GM18505 (cell line): ENCODE measurements at regions not wholly inside any gene's neighbourhood (a gene's known extent, or its start where the extent isn't known, plus 50 kb on each side); places are given as distances from the start of the nearest gene placed in this dataset.
"Not testable (repeated sequence)": the region's sequence is repeated elsewhere in the genome, so short reads cannot be mapped to it uniquely, and the experiment has no call there.

Source experiments
- ATAC-seq: cut with Tn5 transposase; IDR thresholded peaks from one replicate; pipeline ENCODE4 v1.9.1; 2021; ENCODE audit not compliant: unreplicated experiment

- not testable (repeated sequence) for ATAC-seq
These were observed 181.9 kb downstream of the BCL2L11 start for GRCh38 chr2:111302397-111303218.

GRCh38 chr2:111307302-111307701 lies 186.6 kb downstream of the BCL2L11 start:
- ATAC-seq: not testable (repeated sequence)

- ATAC-seq: not testable (repeated sequence)
These were observed 188.7 kb downstream of the BCL2L11 start for GRCh38 chr2:111309231-111310075.

GRCh38 chr2:111310395-111310794 lies 189.7 kb downstream of the BCL2L11 start:
- not testable (repeated sequence) for ATAC-seq

- not testable (repeated sequence) for ATAC-seq
These were observed 190.9 kb downstream of the BCL2L11 start for GRCh38 chr2:111311568-111311967.

- ATAC-seq: not testable (repeated sequence)
These were observed 192.3 kb downstream of the BCL2L11 start for GRCh38 chr2:111312897-111313607.

GRCh38 chr2:111313711-111314110 lies 193.0 kb downstream of the BCL2L11 start:
- ATAC-seq: not testable (repeated sequence)

GRCh38 chr2:111315188-111315917 lies 194.6 kb downstream of the BCL2L11 start:
- not testable (repeated sequence) for ATAC-seq

GRCh38 chr2:111316221-111316741 lies 195.6 kb downstream of the BCL2L11 start:
- not testable (repeated sequence) for ATAC-seq

- not testable (repeated sequence) for ATAC-seq
These were observed 196.3 kb downstream of the BCL2L11 start for GRCh38 chr2:111316881-111317549.

GRCh38 chr2:111319552-111319951 lies 198.8 kb downstream of the BCL2L11 start:
- ATAC-seq: not testable (repeated sequence)

- not testable (repeated sequence) for ATAC-seq
These were observed 199.6 kb downstream of the BCL2L11 start for GRCh38 chr2:111320264-111320663.

GRCh38 chr2:111320965-111321364 lies 200.3 kb downstream of the BCL2L11 start:
- not testable (repeated sequence) for ATAC-seq

- not testable (repeated sequence) for ATAC-seq
These were observed 202.7 kb downstream of the BCL2L11 start for GRCh38 chr2:111323384-111323783.

GRCh38 chr2:111327726-111328125 lies 207.0 kb downstream of the BCL2L11 start:
- not testable (repeated sequence) for ATAC-seq

- not testable (repeated sequence) for ATAC-seq
These were observed 208.6 kb downstream of the BCL2L11 start for GRCh38 chr2:111329309-111329708.

GRCh38 chr2:111331099-111331724 lies 210.5 kb downstream of the BCL2L11 start:
- not testable (repeated sequence) for ATAC-seq

- not testable (repeated sequence) for ATAC-seq
These were observed 214.7 kb downstream of the BCL2L11 start for GRCh38 chr2:111335220-111335907.
